ENCODE measurements at regions not wholly inside any gene's neighbourhood (a gene's known extent, or its start where the extent isn't known, plus 50 kb on each side); places are given as distances from the start of the nearest gene placed in this dataset.

DNA sequence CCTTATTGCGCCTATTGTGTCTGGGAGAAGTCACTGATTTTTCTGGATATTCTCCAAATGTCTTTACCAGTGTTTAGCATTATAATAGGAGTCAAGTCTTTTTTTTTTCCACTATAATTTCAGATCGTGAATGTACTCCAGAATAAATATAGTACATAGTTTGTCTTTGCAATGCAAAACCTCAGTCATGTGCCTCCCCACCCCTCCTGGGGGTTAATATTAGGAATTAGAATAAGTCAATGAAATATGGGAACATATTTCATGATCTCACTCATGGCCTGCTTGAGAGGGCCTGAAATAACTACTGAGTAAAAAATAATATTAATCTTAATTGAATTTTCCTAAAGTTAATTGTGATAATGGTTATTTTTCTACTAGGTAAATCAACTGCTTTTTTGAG, 79.0 kb upstream of the TMEM170B start:
- no peak for TF ChIP-seq CTCF (IDR thresholded peaks at IDR 0.05)
- no peak for TF ChIP-seq ZFX (IDR thresholded peaks at IDR 0.05; ENCODE audit: borderline replicate concordance)
